Right atrium auricular region (tissue), 2 donors: ENCODE measurements at regions not wholly inside any gene's neighbourhood (a gene's known extent, or its start where the extent isn't known, plus 50 kb on each side); places are given as distances from the start of the nearest gene placed in this dataset.
"Not testable (repeated sequence)": the region's sequence is repeated elsewhere in the genome, so short reads cannot be mapped to it uniquely, and the experiment has no call there.

ENCODE experiments used
- DNase-seq: peaks from one replicate; pipeline ENCODE4 v3.0.0-alpha.2; 2019; ENCODE audit warnings: low spot score
- H3K27ac ChIP-seq, 2 donors: fragments of 200-600 bp; sonication (generic); 1 replicate in 1 of 2; 2 replicates in 1 of 2; pipeline ENCODE4 v1.5.1; 2016 to 2019
- H3K27me3 ChIP-seq, 2 donors: fragments of 200-600 bp; sonication (generic); one replicate each; pipeline versions ENCODE4 v1.5.1 to v1.6.0; 2017 to 2019
- H3K36me3 ChIP-seq: fragments of 200-600 bp; sonication (generic); one replicate; pipeline ENCODE4 v1.5.1; 2016
- H3K4me1 ChIP-seq, 2 donors: fragments of 200-600 bp; sonication (generic); one replicate each; pipeline versions ENCODE4 v1.5.1 to v1.6.0; 2017 to 2019
- H3K4me3 ChIP-seq, 2 donors: fragments of 200-600 bp; sonication (generic); 1 replicate in 1 of 2; 2 replicates in 1 of 2; pipeline ENCODE4 v1.5.1; 2017 to 2019; ENCODE audit warnings: mild to moderate bottlenecking in 1 of 2, moderate library complexity in 1 of 2
- H3K9me3 ChIP-seq, 2 donors: fragments of 200-600 bp; sonication (generic); one replicate each; pipeline ENCODE4 v1.5.1; 2019
- TF ChIP-seq, protein P1 (sequence below), 2 donors: fragments of 200-600 bp; sonication (generic); IDR thresholded peaks; one replicate each; pipeline ENCODE4 v1.5.1; 2019; ENCODE audit warnings: antibody characterized with exemption in 2 of 2

DNA sequence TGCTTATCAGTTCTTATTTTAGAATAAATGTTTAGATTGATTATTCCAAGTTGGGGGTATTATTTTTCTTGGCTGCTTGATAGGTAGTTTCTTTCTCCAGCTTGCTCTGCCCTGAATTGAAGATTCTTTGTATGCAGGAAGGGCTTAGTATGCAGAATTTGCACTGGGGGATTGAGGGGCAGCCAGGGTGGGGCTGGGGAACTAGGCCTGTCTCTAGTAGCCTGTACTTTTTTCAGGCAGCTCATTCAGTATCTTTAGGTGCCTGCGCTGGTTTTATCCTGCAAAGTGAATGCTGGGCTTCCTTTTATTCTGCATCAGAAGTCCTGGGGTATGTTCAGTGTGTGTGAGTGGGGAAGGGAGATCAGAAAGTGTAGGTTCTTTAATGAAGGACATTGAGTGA lies 228.3 kb upstream of the ELL2 start:
- Histone ChIP-seq H3K36me3 (no peaks in the 10 kb centered on the region), H3K4me1 (no peaks in the 10 kb centered on the region), H3K27ac (no peak overlapping the region), H3K27me3 (no peaks in the 10 kb centered on the region), H3K9me3 (no peaks in the 10 kb centered on the region), H3K4me3 (no peak overlapping the region)
- no peak for DNase-seq
- TF ChIP-seq, protein P1, sequence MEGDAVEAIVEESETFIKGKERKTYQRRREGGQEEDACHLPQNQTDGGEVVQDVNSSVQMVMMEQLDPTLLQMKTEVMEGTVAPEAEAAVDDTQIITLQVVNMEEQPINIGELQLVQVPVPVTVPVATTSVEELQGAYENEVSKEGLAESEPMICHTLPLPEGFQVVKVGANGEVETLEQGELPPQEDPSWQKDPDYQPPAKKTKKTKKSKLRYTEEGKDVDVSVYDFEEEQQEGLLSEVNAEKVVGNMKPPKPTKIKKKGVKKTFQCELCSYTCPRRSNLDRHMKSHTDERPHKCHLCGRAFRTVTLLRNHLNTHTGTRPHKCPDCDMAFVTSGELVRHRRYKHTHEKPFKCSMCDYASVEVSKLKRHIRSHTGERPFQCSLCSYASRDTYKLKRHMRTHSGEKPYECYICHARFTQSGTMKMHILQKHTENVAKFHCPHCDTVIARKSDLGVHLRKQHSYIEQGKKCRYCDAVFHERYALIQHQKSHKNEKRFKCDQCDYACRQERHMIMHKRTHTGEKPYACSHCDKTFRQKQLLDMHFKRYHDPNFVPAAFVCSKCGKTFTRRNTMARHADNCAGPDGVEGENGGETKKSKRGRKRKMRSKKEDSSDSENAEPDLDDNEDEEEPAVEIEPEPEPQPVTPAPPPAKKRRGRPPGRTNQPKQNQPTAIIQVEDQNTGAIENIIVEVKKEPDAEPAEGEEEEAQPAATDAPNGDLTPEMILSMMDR (IDR thresholded peaks at IDR 0.05) = no peak

GRCh38 chr5:96189028-96189826 lies 227.6 kb upstream of the ELL2 start:
- Histone ChIP-seq H3K4me3 (no peak overlapping the region), H3K4me1 (no peaks in the 10 kb centered on the region), H3K27me3 (no peaks in the 10 kb centered on the region), H3K27ac (no peak overlapping the region), H3K9me3 (peaks cover 0 to 4% of the 10 kb centered on the region in 2 donors), H3K36me3 (no peaks in the 10 kb centered on the region)
- DNase-seq = no peak
- TF ChIP-seq, protein P1 (IDR thresholded peaks at IDR 0.05) = no peak

DNA sequence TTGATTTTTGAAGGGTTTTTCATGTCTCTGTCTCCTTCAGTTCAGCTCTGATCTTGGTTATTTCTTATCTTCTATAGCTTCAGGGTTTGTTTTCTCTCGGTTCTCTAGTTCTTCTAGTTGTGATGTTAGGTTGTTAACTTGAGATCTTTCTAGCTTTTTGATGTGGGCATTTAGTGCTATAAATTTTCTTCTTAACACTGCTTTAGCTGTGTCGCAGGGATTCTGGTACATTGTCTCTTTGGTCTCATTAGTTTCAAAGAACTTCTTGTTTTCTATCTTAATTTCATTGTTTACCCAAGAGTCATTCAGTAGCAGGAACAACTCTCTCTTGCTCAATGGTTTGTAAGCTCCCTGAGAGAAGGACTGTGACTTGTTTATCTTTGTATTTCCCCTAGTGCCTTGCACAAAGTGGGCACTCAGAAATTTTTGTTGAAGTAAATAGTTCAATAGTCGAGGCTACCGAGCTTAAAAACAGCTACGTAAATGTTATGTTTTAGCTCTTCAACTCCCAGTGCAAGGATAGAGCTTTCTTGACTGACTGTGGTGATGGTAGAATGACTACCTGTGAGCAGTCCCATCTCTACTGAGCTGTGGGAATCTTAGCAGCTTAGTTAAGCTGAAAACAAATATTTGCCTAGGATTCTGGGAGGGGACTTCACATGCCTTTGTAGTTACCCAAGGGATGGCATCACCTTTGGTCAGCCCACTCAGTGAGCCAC lies 225.8 kb upstream of the ELL2 start:
- Histone ChIP-seq H3K27ac (no peak overlapping the region), H3K36me3 (no peaks in the 10 kb centered on the region), H3K4me1 (no peaks in the 10 kb centered on the region), H3K9me3 (peaks cover 0 to 4% of the 10 kb centered on the region in 2 donors), H3K4me3 (no peak overlapping the region), H3K27me3 (no peaks in the 10 kb centered on the region)
- TF ChIP-seq, protein P1 (IDR thresholded peaks at IDR 0.05) = no peak
- DNase-seq = no peak

DNA sequence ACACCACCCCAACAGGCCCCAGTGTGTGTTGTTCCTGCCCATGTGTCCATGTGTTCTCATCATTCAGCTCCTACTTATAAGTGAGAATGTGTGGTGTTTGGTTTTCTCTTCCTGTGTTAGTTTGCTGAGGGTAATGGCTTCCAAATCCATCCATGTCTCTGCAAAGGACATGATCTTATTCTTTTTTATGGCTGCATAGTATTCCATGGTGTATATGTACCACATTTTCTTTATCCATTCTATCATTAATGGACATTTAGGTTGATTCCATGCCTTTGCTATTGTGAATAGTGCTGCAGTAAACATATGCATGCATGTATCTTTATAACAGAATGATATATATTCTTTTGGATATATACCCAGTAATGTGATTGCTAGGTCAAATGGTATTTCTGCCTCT lies 222.9 kb upstream of the ELL2 start:
- H3K9me3 ChIP-seq, DNase-seq, H3K4me3 ChIP-seq, H3K27ac ChIP-seq, H3K4me1 ChIP-seq, H3K27me3 ChIP-seq, H3K36me3 ChIP-seq: not testable (repeated sequence)

- Histone ChIP-seq H3K36me3 (no peaks in the 10 kb centered on the region), H3K27me3 (no peaks in the 10 kb centered on the region), H3K9me3 (peaks cover 0 to 4% of the 10 kb centered on the region in 2 donors), H3K27ac (no peak overlapping the region), H3K4me1 (no peaks in the 10 kb centered on the region), H3K4me3 (no peak overlapping the region)
- no peak for DNase-seq
- TF ChIP-seq, protein P1 (IDR thresholded peaks at IDR 0.05) = no peak
Observed at GRCh38 chr5:96180684-96181435, 219.2 kb upstream of the ELL2 start.

GRCh38 chr5:96177303-96177869 lies 215.7 kb upstream of the ELL2 start:
- no peak overlapping the region for H3K27ac ChIP-seq
- H3K27me3 ChIP-seq = no peaks in the 10 kb centered on the region
- no peaks in the 10 kb centered on the region for H3K36me3 ChIP-seq
- H3K4me1 ChIP-seq = no peaks in the 10 kb centered on the region
- no peak overlapping the region for H3K4me3 ChIP-seq
- DNase-seq = no peak
- no peaks in the 10 kb centered on the region for H3K9me3 ChIP-seq
- TF ChIP-seq, protein P1 (IDR thresholded peaks at IDR 0.05) = no peak
